ENCODE measurements at regions not wholly inside any gene's neighbourhood (a gene's known extent, or its start where the extent isn't known, plus 50 kb on each side); places are given as distances from the start of the nearest gene placed in this dataset.

GRCh38 chr13:85028035-85028434 is 771.2 kb downstream of the SLITRK6 start:
- Histone ChIP-seq H3K4me1 (ENCODE audit: insufficient read depth) (no peaks in the 10 kb centered on the region), H3K27ac (ENCODE audit: low read depth) (no peak overlapping the region), H4K20me1 (replicated peaks; ENCODE audit: insufficient read depth) (no peaks in the 10 kb centered on the region), H3K9me2 (ENCODE audit: insufficient read depth) (no peaks in the 10 kb centered on the region), H3K27me3 (ENCODE audit: insufficient read depth) (no peaks in the 10 kb centered on the region), H3K79me2 (replicated peaks; ENCODE audit: insufficient read depth) (no peaks in the 10 kb centered on the region), H3F3A (replicated peaks; ENCODE audit: low read depth) (no peaks in the 10 kb centered on the region), H3K4me3 (no peak overlapping the region), H3K4me2 (no peak overlapping the region), H3K36me3 (ENCODE audit: insufficient read depth) (no peaks in the 10 kb centered on the region), H2AFZ (no peak overlapping the region)
- no peak for TF ChIP-seq EZH2phosphoT487 (IDR thresholded peaks at IDR 0.05; ENCODE audit: unreplicated experiment)
- TF ChIP-seq JUNB (IDR thresholded peaks at IDR 0.05; ENCODE audit: unreplicated experiment): no peak
- TF ChIP-seq, protein P1, sequence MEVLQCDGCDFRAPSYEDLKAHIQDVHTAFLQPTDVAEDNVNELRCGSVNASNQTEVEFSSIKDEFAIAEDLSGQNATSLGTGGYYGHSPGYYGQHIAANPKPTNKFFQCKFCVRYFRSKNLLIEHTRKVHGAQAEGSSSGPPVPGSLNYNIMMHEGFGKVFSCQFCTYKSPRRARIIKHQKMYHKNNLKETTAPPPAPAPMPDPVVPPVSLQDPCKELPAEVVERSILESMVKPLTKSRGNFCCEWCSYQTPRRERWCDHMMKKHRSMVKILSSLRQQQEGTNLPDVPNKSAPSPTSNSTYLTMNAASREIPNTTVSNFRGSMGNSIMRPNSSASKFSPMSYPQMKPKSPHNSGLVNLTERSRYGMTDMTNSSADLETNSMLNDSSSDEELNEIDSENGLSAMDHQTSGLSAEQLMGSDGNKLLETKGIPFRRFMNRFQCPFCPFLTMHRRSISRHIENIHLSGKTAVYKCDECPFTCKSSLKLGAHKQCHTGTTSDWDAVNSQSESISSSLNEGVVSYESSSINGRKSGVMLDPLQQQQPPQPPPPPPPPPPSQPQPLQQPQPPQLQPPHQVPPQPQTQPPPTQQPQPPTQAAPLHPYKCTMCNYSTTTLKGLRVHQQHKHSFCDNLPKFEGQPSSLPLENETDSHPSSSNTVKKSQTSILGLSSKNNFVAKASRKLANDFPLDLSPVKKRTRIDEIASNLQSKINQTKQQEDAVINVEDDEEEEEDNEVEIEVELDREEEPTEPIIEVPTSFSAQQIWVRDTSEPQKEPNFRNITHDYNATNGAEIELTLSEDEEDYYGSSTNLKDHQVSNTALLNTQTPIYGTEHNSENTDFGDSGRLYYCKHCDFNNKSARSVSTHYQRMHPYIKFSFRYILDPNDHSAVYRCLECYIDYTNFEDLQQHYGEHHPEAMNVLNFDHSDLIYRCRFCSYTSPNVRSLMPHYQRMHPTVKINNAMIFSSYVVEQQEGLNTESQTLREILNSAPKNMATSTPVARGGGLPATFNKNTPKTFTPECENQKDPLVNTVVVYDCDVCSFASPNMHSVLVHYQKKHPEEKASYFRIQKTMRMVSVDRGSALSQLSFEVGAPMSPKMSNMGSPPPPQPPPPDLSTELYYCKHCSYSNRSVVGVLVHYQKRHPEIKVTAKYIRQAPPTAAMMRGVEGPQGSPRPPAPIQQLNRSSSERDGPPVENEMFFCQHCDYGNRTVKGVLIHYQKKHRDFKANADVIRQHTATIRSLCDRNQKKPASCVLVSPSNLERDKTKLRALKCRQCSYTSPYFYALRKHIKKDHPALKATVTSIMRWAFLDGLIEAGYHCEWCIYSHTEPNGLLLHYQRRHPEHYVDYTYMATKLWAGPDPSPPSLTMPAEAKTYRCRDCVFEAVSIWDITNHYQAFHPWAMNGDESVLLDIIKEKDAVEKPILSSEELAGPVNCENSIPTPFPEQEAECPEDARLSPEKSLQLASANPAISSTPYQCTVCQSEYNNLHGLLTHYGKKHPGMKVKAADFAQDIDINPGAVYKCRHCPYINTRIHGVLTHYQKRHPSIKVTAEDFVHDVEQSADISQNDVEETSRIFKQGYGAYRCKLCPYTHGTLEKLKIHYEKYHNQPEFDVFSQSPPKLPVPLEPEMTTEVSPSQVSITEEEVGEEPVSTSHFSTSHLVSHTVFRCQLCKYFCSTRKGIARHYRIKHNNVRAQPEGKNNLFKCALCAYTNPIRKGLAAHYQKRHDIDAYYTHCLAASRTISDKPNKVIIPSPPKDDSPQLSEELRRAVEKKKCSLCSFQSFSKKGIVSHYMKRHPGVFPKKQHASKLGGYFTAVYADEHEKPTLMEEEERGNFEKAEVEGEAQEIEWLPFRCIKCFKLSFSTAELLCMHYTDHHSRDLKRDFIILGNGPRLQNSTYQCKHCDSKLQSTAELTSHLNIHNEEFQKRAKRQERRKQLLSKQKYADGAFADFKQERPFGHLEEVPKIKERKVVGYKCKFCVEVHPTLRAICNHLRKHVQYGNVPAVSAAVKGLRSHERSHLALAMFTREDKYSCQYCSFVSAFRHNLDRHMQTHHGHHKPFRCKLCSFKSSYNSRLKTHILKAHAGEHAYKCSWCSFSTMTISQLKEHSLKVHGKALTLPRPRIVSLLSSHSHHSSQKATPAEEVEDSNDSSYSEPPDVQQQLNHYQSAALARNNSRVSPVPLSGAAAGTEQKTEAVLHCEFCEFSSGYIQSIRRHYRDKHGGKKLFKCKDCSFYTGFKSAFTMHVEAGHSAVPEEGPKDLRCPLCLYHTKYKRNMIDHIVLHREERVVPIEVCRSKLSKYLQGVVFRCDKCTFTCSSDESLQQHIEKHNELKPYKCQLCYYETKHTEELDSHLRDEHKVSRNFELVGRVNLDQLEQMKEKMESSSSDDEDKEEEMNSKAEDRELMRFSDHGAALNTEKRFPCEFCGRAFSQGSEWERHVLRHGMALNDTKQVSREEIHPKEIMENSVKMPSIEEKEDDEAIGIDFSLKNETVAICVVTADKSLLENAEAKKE (CRISPR knock-in tag; IDR thresholded peaks at IDR 0.05): no peak
- no peak for TF ChIP-seq CREB1 (CRISPR knock-in tag; IDR thresholded peaks at IDR 0.05; ENCODE audit: low read depth)
- TF ChIP-seq STAT1 (IDR thresholded peaks at IDR 0.05; ENCODE audit: unreplicated experiment): no peak
- TF ChIP-seq, protein P2, sequence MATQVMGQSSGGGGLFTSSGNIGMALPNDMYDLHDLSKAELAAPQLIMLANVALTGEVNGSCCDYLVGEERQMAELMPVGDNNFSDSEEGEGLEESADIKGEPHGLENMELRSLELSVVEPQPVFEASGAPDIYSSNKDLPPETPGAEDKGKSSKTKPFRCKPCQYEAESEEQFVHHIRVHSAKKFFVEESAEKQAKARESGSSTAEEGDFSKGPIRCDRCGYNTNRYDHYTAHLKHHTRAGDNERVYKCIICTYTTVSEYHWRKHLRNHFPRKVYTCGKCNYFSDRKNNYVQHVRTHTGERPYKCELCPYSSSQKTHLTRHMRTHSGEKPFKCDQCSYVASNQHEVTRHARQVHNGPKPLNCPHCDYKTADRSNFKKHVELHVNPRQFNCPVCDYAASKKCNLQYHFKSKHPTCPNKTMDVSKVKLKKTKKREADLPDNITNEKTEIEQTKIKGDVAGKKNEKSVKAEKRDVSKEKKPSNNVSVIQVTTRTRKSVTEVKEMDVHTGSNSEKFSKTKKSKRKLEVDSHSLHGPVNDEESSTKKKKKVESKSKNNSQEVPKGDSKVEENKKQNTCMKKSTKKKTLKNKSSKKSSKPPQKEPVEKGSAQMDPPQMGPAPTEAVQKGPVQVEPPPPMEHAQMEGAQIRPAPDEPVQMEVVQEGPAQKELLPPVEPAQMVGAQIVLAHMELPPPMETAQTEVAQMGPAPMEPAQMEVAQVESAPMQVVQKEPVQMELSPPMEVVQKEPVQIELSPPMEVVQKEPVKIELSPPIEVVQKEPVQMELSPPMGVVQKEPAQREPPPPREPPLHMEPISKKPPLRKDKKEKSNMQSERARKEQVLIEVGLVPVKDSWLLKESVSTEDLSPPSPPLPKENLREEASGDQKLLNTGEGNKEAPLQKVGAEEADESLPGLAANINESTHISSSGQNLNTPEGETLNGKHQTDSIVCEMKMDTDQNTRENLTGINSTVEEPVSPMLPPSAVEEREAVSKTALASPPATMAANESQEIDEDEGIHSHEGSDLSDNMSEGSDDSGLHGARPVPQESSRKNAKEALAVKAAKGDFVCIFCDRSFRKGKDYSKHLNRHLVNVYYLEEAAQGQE (IDR thresholded peaks at IDR 0.05; ENCODE audit: unreplicated experiment): no peak
- TF ChIP-seq POLR2AphosphoS5 (IDR thresholded peaks at IDR 0.05; ENCODE audit: low read depth): no peak
- TF ChIP-seq ETS1 (IDR thresholded peaks at IDR 0.05): no peak
- TF ChIP-seq ZNF114 (CRISPR knock-in tag; IDR thresholded peaks at IDR 0.05): no peak
- TF ChIP-seq ZNF331 (CRISPR knock-in tag; IDR thresholded peaks at IDR 0.05; ENCODE audit: low read depth): no peak
- TF ChIP-seq, protein P3, sequence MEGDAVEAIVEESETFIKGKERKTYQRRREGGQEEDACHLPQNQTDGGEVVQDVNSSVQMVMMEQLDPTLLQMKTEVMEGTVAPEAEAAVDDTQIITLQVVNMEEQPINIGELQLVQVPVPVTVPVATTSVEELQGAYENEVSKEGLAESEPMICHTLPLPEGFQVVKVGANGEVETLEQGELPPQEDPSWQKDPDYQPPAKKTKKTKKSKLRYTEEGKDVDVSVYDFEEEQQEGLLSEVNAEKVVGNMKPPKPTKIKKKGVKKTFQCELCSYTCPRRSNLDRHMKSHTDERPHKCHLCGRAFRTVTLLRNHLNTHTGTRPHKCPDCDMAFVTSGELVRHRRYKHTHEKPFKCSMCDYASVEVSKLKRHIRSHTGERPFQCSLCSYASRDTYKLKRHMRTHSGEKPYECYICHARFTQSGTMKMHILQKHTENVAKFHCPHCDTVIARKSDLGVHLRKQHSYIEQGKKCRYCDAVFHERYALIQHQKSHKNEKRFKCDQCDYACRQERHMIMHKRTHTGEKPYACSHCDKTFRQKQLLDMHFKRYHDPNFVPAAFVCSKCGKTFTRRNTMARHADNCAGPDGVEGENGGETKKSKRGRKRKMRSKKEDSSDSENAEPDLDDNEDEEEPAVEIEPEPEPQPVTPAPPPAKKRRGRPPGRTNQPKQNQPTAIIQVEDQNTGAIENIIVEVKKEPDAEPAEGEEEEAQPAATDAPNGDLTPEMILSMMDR (conservative IDR thresholded peaks at IDR 0.05; ENCODE audit: low read depth in 2 of 2): no peak
- no peak for TF ChIP-seq EZH2 (IDR thresholded peaks at IDR 0.05; ENCODE audit: low read depth, unreplicated experiment)
- no peak for TF ChIP-seq NANOG (IDR thresholded peaks at IDR 0.05; ENCODE audit: borderline replicate concordance)
- Mint-ChIP-seq H3K4me1 (peaks cover 4% of the 10 kb centered on the region), H3K9me3 (peaks cover 24% of the 10 kb centered on the region), H3K36me3 (ENCODE audit: low read depth) (peaks cover 24% of the 10 kb centered on the region), H3K27ac (no peak overlapping the region), H3K4me3 (no peak overlapping the region), H3K27me3 (ENCODE audit: insufficient read depth, low read depth, poor library complexity) (no peaks in the 10 kb centered on the region)
- DNase-seq (ENCODE audit: low spot score): no peak
- no peak for ATAC-seq
